ENCODE measurements at regions not wholly inside any gene's neighbourhood (a gene's known extent, or its start where the extent isn't known, plus 50 kb on each side); places are given as distances from the start of the nearest gene placed in this dataset.
"Not testable (repeated sequence)": the region's sequence is repeated elsewhere in the genome, so short reads cannot be mapped to it uniquely, and the experiment has no call there.

- Mint-ChIP-seq H3K36me3 (no peaks in the 10 kb centered on the region), H3K27me3 (no peaks in the 10 kb centered on the region), H3K9me3 (peaks cover 2% of the 10 kb centered on the region), H3K27ac (no peak overlapping the region), H3K4me1 (no peaks in the 10 kb centered on the region), H3K4me3 (no peak overlapping the region)
- CTCF ChIA-PET = no interaction called here
- DNase-seq = no peak
These were observed 524.9 kb upstream of the HTR2C start for GRCh38 chrX:114058988-114059418.

GRCh38 chrX:114057422-114057821 lies 526.5 kb upstream of the HTR2C start:
- H3K9me3 Mint-ChIP-seq, H3K27ac Mint-ChIP-seq, H3K27me3 Mint-ChIP-seq, H3K4me1 Mint-ChIP-seq, H3K36me3 Mint-ChIP-seq, H3K4me3 Mint-ChIP-seq, DNase-seq, CTCF ChIA-PET: not testable (repeated sequence)

- CTCF ChIA-PET = no interaction called here
- H3K4me1 Mint-ChIP-seq = no peaks in the 10 kb centered on the region
- H3K27me3 Mint-ChIP-seq = no peaks in the 10 kb centered on the region
- H3K27ac Mint-ChIP-seq = no peak overlapping the region
- no peaks in the 10 kb centered on the region for H3K9me3 Mint-ChIP-seq
- no peak for DNase-seq
- H3K36me3 Mint-ChIP-seq = no peaks in the 10 kb centered on the region
- H3K4me3 Mint-ChIP-seq = no peak overlapping the region
These were observed 532.1 kb upstream of the HTR2C start for GRCh38 chrX:114051667-114052315.

GRCh38 chrX:114050075-114050796 lies 533.6 kb upstream of the HTR2C start:
- no peak overlapping the region for H3K27ac Mint-ChIP-seq
- no peaks in the 10 kb centered on the region for H3K9me3 Mint-ChIP-seq
- no peak overlapping the region for H3K4me3 Mint-ChIP-seq
- DNase-seq = no peak
- no peaks in the 10 kb centered on the region for H3K36me3 Mint-ChIP-seq
- H3K4me1 Mint-ChIP-seq = no peaks in the 10 kb centered on the region
- no peaks in the 10 kb centered on the region for H3K27me3 Mint-ChIP-seq
- CTCF ChIA-PET = no interaction called here

DNA sequence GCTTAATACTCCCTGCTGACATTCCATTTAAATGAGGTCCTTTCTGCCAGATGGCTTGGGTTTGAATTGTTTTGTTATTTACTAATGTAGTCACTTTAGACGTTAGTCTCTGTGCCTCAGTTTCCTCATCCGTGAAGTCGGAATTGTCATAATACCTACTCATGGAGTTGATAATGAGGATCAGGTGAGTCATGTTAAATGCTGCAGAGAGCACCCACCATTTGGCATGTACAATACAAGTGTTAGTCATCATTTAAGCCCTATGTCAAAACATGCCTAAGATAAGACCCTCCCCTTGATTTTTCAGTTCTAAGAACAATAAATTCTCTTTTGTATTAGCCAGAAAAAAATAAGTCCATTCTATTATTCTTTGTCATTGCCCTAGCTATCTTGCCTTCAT lies 534.8 kb upstream of the HTR2C start:
- no peaks in the 10 kb centered on the region for H3K36me3 Mint-ChIP-seq
- no peaks in the 10 kb centered on the region for H3K4me1 Mint-ChIP-seq
- H3K4me3 Mint-ChIP-seq = no peak overlapping the region
- no peak overlapping the region for H3K27ac Mint-ChIP-seq
- H3K9me3 Mint-ChIP-seq = no peaks in the 10 kb centered on the region
- H3K27me3 Mint-ChIP-seq = no peaks in the 10 kb centered on the region
- DNase-seq = no peak
- CTCF ChIA-PET = no interaction called here

DNA sequence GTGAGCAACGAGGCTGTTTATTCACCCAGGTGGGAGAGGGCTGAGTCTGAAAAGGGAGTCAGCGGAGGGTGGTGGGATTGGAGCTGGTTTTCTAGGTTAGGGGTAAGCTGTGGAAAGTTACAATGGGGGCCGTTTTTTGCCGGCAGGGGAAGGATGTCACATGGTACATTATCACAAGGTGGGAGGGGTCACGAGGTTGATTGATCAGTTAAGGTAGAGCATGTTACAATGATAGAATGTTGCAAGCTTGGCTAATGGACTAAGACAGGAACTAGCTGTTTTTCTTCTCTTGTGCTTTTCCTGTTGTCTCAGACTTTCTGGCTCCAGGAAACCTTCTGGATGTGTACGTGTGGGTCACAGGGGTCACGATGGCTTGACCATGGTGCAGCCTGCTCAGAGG lies 536.3 kb upstream of the HTR2C start:
- Mint-ChIP-seq H3K4me3 (no peak overlapping the region), H3K36me3 (no peaks in the 10 kb centered on the region), H3K27me3 (no peaks in the 10 kb centered on the region), H3K9me3 (no peaks in the 10 kb centered on the region), H3K27ac (no peak overlapping the region), H3K4me1 (no peaks in the 10 kb centered on the region)
- CTCF ChIA-PET = no interaction called here
- DNase-seq = no peak

DNA sequence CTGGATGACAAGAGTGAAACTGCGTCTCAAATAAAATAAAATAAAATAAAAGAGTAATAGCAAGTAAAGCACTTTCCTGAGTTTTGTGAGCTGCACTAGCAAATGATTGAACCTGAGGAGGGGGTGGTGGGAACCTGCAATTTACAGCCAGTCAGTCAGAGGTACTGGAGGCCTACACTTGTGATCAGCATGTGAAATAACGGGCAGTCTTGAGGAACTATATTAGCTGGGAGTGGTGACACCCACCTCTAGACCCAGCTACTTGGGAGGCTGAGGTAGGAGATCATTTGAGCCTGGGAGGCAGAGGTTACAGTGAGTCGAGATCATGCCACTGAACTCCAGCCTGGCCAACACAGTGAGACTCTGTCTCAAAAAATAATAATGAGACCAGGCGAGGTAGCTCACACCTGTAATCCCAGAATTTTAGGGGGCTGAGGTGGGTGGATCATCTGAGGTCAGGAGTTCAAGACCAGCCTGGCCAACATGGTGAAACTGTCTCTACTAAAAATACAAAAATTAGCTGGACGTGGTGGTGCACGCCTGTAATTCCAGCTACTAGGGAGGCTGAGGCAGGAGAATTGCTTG lies 537.1 kb upstream of the HTR2C start:
- Mint-ChIP-seq H3K36me3 (no peaks in the 10 kb centered on the region), H3K27me3 (no peaks in the 10 kb centered on the region), H3K4me3 (no peak overlapping the region), H3K4me1 (no peaks in the 10 kb centered on the region), H3K27ac (no peak overlapping the region), H3K9me3 (no peaks in the 10 kb centered on the region)
- CTCF ChIA-PET = no interaction called here
- DNase-seq = no peak

DNA sequence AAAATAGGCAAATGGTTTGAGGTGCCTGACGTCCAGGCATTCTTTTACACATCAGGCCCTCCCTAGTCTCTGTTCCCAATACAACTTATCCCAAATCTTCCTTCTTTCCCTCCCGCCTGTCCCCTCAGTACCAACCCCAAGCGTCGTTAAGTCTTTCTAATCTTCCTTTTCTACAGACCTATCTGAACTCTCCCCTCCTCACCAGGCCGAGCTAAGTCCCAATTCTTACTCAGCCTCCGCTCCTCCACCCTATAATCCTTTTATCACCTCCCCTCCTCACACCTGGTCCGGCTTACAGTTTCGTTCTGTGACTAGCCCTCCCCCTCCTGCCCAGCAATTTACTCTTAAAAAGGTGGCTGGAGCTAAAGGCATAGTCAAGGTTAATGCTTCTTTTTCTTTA lies 542.4 kb upstream of the HTR2C start:
- H3K4me1 Mint-ChIP-seq, CTCF ChIA-PET, H3K27me3 Mint-ChIP-seq, H3K27ac Mint-ChIP-seq, DNase-seq, H3K36me3 Mint-ChIP-seq, H3K4me3 Mint-ChIP-seq, H3K9me3 Mint-ChIP-seq: not testable (repeated sequence)

- H3K9me3 Mint-ChIP-seq, H3K27me3 Mint-ChIP-seq, DNase-seq, H3K36me3 Mint-ChIP-seq, CTCF ChIA-PET, H3K4me1 Mint-ChIP-seq, H3K27ac Mint-ChIP-seq, H3K4me3 Mint-ChIP-seq: not testable (repeated sequence)
These were observed 543.1 kb upstream of the HTR2C start for GRCh38 chrX:114040661-114041269.

DNA sequence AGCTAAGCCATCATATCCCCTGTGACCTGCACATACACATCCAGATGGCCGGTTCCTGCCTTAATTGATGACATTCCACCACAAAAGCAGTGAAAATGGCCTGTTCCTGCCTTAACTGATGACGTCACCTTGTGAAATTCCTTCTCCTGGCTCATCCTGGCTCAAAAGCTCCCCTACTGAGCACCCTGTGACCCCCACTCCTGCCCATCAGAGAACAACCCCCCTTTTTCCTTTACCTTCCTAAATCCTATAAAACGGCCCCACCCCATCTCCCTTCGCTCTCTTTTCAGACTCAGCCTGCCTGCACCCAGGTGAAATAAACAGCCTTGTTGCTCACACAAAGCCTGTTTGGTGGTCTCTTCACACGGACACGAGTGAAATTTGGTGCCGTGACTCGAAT lies 543.8 kb upstream of the HTR2C start:
- DNase-seq, CTCF ChIA-PET, H3K27me3 Mint-ChIP-seq, H3K27ac Mint-ChIP-seq, H3K4me3 Mint-ChIP-seq, H3K36me3 Mint-ChIP-seq, H3K9me3 Mint-ChIP-seq, H3K4me1 Mint-ChIP-seq: not testable (repeated sequence)

DNA sequence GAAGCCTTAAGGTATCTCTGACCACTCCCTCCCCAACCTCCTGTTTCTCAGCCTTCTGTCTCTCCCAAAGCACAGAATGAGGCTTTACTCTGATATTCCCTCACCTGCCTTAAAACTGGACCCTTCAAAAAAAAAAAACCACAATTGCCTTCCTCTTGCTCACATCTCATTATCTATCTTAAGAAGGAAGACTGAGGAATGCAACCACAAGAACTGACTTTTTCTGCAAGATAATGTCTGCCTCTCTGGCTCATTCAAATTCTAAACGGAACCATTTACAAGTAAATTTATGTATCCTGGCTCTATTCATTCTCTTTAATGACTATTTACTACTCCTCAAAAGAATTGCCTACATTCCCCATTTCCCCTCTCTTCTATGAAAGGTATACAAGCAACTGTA lies 545.5 kb upstream of the HTR2C start:
- peaks cover 5% of the 10 kb centered on the region for H3K9me3 Mint-ChIP-seq
- H3K4me1 Mint-ChIP-seq = no peaks in the 10 kb centered on the region
- CTCF ChIA-PET = no interaction called here
- H3K27ac Mint-ChIP-seq = no peak overlapping the region
- no peaks in the 10 kb centered on the region for H3K36me3 Mint-ChIP-seq
- no peak overlapping the region for H3K4me3 Mint-ChIP-seq
- H3K27me3 Mint-ChIP-seq = no peaks in the 10 kb centered on the region
- DNase-seq = no peak

DNA sequence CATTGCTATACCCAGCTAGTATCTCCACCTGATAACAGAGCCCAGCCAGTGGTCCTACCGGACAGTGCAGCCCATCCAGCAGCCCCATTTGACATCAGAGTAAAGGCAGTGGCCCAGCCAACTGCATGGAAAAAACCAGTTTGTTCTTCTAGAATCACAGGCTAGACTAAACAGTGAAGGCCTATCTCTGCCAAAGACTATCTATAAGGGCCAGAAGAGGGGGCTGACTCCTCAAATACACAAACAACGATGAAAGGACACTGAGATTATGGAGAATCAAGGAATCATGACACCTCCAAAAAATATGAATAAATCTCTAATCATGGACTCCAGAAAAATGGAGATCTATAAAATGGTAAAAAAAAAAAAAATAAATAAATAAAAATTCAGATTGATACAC lies 546.4 kb upstream of the HTR2C start:
- H3K9me3 Mint-ChIP-seq = peaks cover 5% of the 10 kb centered on the region
- H3K27ac Mint-ChIP-seq = no peak overlapping the region
- CTCF ChIA-PET = no interaction called here
- H3K4me3 Mint-ChIP-seq = no peak overlapping the region
- no peaks in the 10 kb centered on the region for H3K36me3 Mint-ChIP-seq
- DNase-seq = no peak
- H3K4me1 Mint-ChIP-seq = no peaks in the 10 kb centered on the region
- H3K27me3 Mint-ChIP-seq = no peaks in the 10 kb centered on the region

- Mint-ChIP-seq H3K9me3 (no peaks in the 10 kb centered on the region), H3K27me3 (no peaks in the 10 kb centered on the region), H3K4me3 (no peak overlapping the region), H3K4me1 (no peaks in the 10 kb centered on the region), H3K27ac (no peak overlapping the region), H3K36me3 (no peaks in the 10 kb centered on the region)
- CTCF ChIA-PET = no interaction called here
- no peak for DNase-seq
These were observed 554.8 kb upstream of the HTR2C start for GRCh38 chrX:114028907-114029662.

- CTCF ChIA-PET = no interaction called here
- Mint-ChIP-seq H3K4me1 (no peaks in the 10 kb centered on the region), H3K27me3 (no peaks in the 10 kb centered on the region), H3K27ac (no peak overlapping the region), H3K4me3 (no peak overlapping the region), H3K9me3 (peaks cover 2% of the 10 kb centered on the region), H3K36me3 (no peaks in the 10 kb centered on the region)
- no peak for DNase-seq
These were observed 566.8 kb upstream of the HTR2C start for GRCh38 chrX:114017086-114017485.

Measured in activated naive CD4-positive, alpha-beta T cell treated with anti-CD3 and anti-CD28 coated beads, Interleukin-2, amount 10 ng/mL, durations not matched to agents 7 days and 5 days (primary cell).